Astrocyte (in vitro differentiated cells and primary cell): ENCODE measurements at regions not wholly inside any gene's neighbourhood (a gene's known extent, or its start where the extent isn't known, plus 50 kb on each side); places are given as distances from the start of the nearest gene placed in this dataset.

Experiments
- CTCF ChIP-seq: IDR thresholded peaks from 2 replicates; pipeline ENCODE4 v1.5.1; 2011; ENCODE audit warnings: low read depth, mild to moderate bottlenecking, inconsistent platforms, low read length, moderate library complexity; ENCODE audit not compliant: insufficient read depth
- EZH2 ChIP-seq: IDR thresholded peaks from 2 replicates; pipeline ENCODE4 v1.6.1; 2012; ENCODE audit warnings: mild to moderate bottlenecking, low read length, inconsistent platforms; ENCODE audit not compliant: insufficient read depth

- TF ChIP-seq CTCF (no peak), EZH2 (no peak)
Measured at GRCh38 chr6:16811277-16811979, 50.2 kb upstream of the ATXN1 start.
